HCT116 (cell line): ENCODE measurements at regions not wholly inside any gene's neighbourhood (a gene's known extent, or its start where the extent isn't known, plus 50 kb on each side); places are given as distances from the start of the nearest gene placed in this dataset.

ENCODE experiments used
- ATAC-seq: fragments of 200-7000 bp; cut with Tn5 transposase; 2 replicates; pipeline ENCODE4 v1.9.1; 2020; ENCODE audit warnings: mild to moderate bottlenecking, moderate library complexity
- BruUV-seq: library from RNA; stranded (reverse); fragments of 400-500 nt; replicated peaks from 2 replicates; lab custom pipeline; 2021; lab: Mats Ljungman, UMichigan
- CTCF ChIA-PET: fragments of 300-600 bp; sonication (Branson Sonifier 250); formaldehyde crosslinking; loops from one replicate; lab custom pipeline; 2021; ENCODE audit warnings: antibody characterized with exemption; lab: Charles Lee
- POLR2A ChIA-PET: fragments of 300-600, 350-600 bp; sonication (Branson Sonifier 250); formaldehyde crosslinking; loops from one replicate; lab custom pipeline; 2021; ENCODE audit warnings: antibody characterized with exemption; lab: Charles Lee
- RAD21 ChIA-PET, 2 experiments: fragments of 300-600 bp; sonication (Branson Sonifier 250); formaldehyde crosslinking; loops; one replicate each; lab custom pipeline; 2023; ENCODE audit warnings: low total read pairs in 2 of 2; ENCODE audit not compliant: uncharacterized antibody in 2 of 2, unreplicated experiment in 2 of 2, low non-redundant PET in 1 of 2; lab: Charles Lee
- DNase-seq: peaks from one replicate; pipeline ENCODE4 v3.0.0-alpha.2; 2010; ENCODE audit warnings: low read depth, low spot score
- H2AFZ ChIP-seq: fragments of 200-600 bp; shearing (Covaris generic), sonication (generic); 2 replicates; pipeline ENCODE4 v1.6.1; 2017; ENCODE audit warnings: low read depth, mixed run types, mixed read lengths, antibody characterized with exemption, low read length; ENCODE audit not compliant: poor library complexity, severe bottlenecking
- H3K27ac ChIP-seq: 2 replicates; pipeline ENCODE4 v1.5.1; 2012; ENCODE audit warnings: low read depth, low read length
- H3K27me3 ChIP-seq: fragments of 200-600 bp; sonication (generic); 2 replicates; pipeline ENCODE4 v1.6.1; 2016; ENCODE audit warnings: mixed run types, low read length, mixed read lengths; ENCODE audit not compliant: insufficient read depth
- H3K36me3 ChIP-seq, 2 experiments: fragments of 200-500 bp in 1 of 2; fragments of 200-600 bp in 1 of 2; sonication (Bioruptor generic) in 1 of 2; sonication (generic) in 1 of 2; 2 replicates each; pipeline versions ENCODE4 v1.5.1 to v1.6.1; 2014 to 2016; ENCODE audit warnings: low read length in 2 of 2, inconsistent platforms in 1 of 2, mixed read lengths in 1 of 2, mixed run types in 1 of 2; ENCODE audit not compliant: insufficient read depth in 2 of 2, control insufficient read depth in 1 of 2
- H3K4me1 ChIP-seq, 2 experiments: fragments of 200-600 bp in 1 of 2; sonication (generic) in 1 of 2; 2 replicates each; pipeline versions ENCODE4 v1.5.1 to v1.6.1; 2012 to 2017; ENCODE audit warnings: low read length in 2 of 2, inconsistent platforms in 1 of 2, mild to moderate bottlenecking in 1 of 2, mixed read lengths in 1 of 2, mixed run types in 1 of 2, moderate library complexity in 1 of 2; ENCODE audit not compliant: insufficient read depth in 2 of 2, control insufficient read depth in 1 of 2
- H3K4me2 ChIP-seq: fragments of 200-600 bp; sonication (generic); 2 replicates; pipeline ENCODE4 v1.6.1; 2017; ENCODE audit warnings: mixed run types, low read length, mixed read lengths
- H3K4me3 ChIP-seq, 2 experiments: fragments of 200-600 bp in 1 of 2; sonication (generic) in 1 of 2; replicated peaks in 1 of 2; 2 replicates each; pipeline ENCODE4 v1.5.1; 2011 to 2016; ENCODE audit warnings: low read length in 2 of 2, control low read depth in 1 of 2, low read depth in 1 of 2, mild to moderate bottlenecking in 1 of 2, mixed read lengths in 1 of 2, mixed run types in 1 of 2
- H3K79me2 ChIP-seq: fragments of 200-600 bp; sonication (generic); 2 replicates; pipeline ENCODE4 v1.6.1; 2017; ENCODE audit warnings: mild to moderate bottlenecking, mixed run types, low read length, moderate library complexity, mixed read lengths; ENCODE audit not compliant: insufficient read depth
- H3K9ac ChIP-seq: fragments of 200-600 bp; sonication (generic); 2 replicates; pipeline ENCODE4 v1.6.1; 2016; ENCODE audit warnings: low read length, mixed read lengths
- H3K9me2 ChIP-seq: fragments of 200-600 bp; sonication (generic), shearing (Covaris generic); 2 replicates; pipeline ENCODE4 v1.6.1; 2017; ENCODE audit warnings: mixed run types, mild to moderate bottlenecking, moderate library complexity; ENCODE audit not compliant: insufficient read depth
- H3K9me3 ChIP-seq, 2 experiments: fragments of 200-500 bp in 1 of 2; fragments of 200-600 bp in 1 of 2; sonication (Bioruptor generic) in 1 of 2; sonication (generic) in 1 of 2; 2 replicates each; pipeline ENCODE4 v1.6.1; 2014 to 2017; ENCODE audit warnings: low read length in 2 of 2, mixed read lengths in 2 of 2, inconsistent platforms in 1 of 2, low read depth in 1 of 2, mild to moderate bottlenecking in 1 of 2, mixed run types in 1 of 2, moderate library complexity in 1 of 2; ENCODE audit not compliant: control insufficient read depth in 1 of 2, insufficient read depth in 1 of 2
- H4K20me1 ChIP-seq: fragments of 200-600 bp; sonication (generic), shearing (Covaris generic); 2 replicates; pipeline ENCODE4 v1.6.1; 2017; ENCODE audit warnings: mixed run types, mild to moderate bottlenecking, moderate library complexity; ENCODE audit not compliant: insufficient read depth
- CBX3 ChIP-seq: IDR thresholded peaks from 2 replicates; pipeline ENCODE4 v1.6.1; 2012; ENCODE audit warnings: low read depth
- EGR1 ChIP-seq: IDR thresholded peaks from 2 replicates; pipeline ENCODE4 v1.6.1; 2012; ENCODE audit warnings: low read depth
- ELF1 ChIP-seq: IDR thresholded peaks from 2 replicates; pipeline ENCODE4 v1.6.1; 2012; ENCODE audit warnings: low read depth, borderline replicate concordance
- EZH2 ChIP-seq: fragments of 200-600 bp; sonication (generic); IDR thresholded peaks from 2 replicates; pipeline ENCODE4 v1.6.1; 2017; ENCODE audit warnings: antibody characterized with exemption, mixed run types
- FOSL1 ChIP-seq: IDR thresholded peaks from 2 replicates; pipeline ENCODE4 v1.6.1; 2012; ENCODE audit warnings: low read depth
- JUND ChIP-seq: IDR thresholded peaks from 2 replicates; pipeline ENCODE4 v1.6.1; 2012
- MAX ChIP-seq: IDR thresholded peaks from 2 replicates; pipeline ENCODE4 v1.6.1; 2012
- POLR2A ChIP-seq: IDR thresholded peaks from 2 replicates; pipeline ENCODE4 v1.7.0; 2011; ENCODE audit warnings: borderline replicate concordance; ENCODE audit not compliant: insufficient read depth, insufficient read length; ENCODE audit errors: extremely low read depth
- POLR2AphosphoS5 ChIP-seq: IDR thresholded peaks from 2 replicates; pipeline ENCODE4 v1.6.1; 2011; ENCODE audit warnings: mild to moderate bottlenecking, low read depth, low read length, moderate library complexity
- RAD21 ChIP-seq: IDR thresholded peaks from 2 replicates; pipeline ENCODE4 v1.6.1; 2012; ENCODE audit warnings: low read depth, mild to moderate bottlenecking
- REST ChIP-seq: IDR thresholded peaks from 2 replicates; pipeline ENCODE4 v1.6.1; 2012; ENCODE audit warnings: low read depth
- SIN3A ChIP-seq: IDR thresholded peaks from 2 replicates; pipeline ENCODE4 v1.6.1; 2012; ENCODE audit warnings: low read depth
- SP1 ChIP-seq: IDR thresholded peaks from 2 replicates; pipeline ENCODE4 v1.6.1; 2012; ENCODE audit warnings: low read depth
- SRF ChIP-seq: IDR thresholded peaks from 2 replicates; pipeline ENCODE4 v1.6.1; 2012; ENCODE audit warnings: low read depth
- TCF7L2 ChIP-seq: IDR thresholded peaks from 2 replicates; pipeline ENCODE4 v1.7.0; 2011; ENCODE audit warnings: borderline replicate concordance, inconsistent platforms; ENCODE audit not compliant: insufficient read depth, insufficient read length; ENCODE audit errors: extremely low read depth
- YY1 ChIP-seq: IDR thresholded peaks from 2 replicates; pipeline ENCODE4 v1.6.1; 2011; ENCODE audit warnings: low read length, low read depth, moderate library complexity, mild to moderate bottlenecking; ENCODE audit not compliant: insufficient replicate concordance; ENCODE audit errors: extremely low read depth
- ZFX ChIP-seq: fragments of 450-650 bp; IDR thresholded peaks from 2 replicates; pipeline ENCODE4 v1.6.1; 2017
- ZNF274 ChIP-seq: fragments of 200-500 bp; sonication (Bioruptor generic); IDR thresholded peaks from 2 replicates; pipeline ENCODE4 v1.6.1; 2014; ENCODE audit warnings: mild to moderate bottlenecking, low read depth, low read length, inconsistent platforms
- intact Hi-C: fragments of 100-400 bp; cut with micrococcal nuclease; formaldehyde crosslinking; loops from 2 replicates; pipeline ENCODE4 v1.10.0; 2022
- TF ChIP-seq, protein P1 (sequence below), 3 experiments: fragments of 200-600 bp in 1 of 3; sonication (generic) in 1 of 3; IDR thresholded peaks in 2 of 3; conservative IDR thresholded peaks in 1 of 3; 2 replicates each; pipeline ENCODE4 v1.5.1; 2012 to 2017; ENCODE audit warnings: low read depth in 2 of 3, low read length in 2 of 3, antibody characterized with exemption in 1 of 3, borderline replicate concordance in 1 of 3, control low read depth in 1 of 3, mild to moderate bottlenecking in 1 of 3, mixed read lengths in 1 of 3, mixed run types in 1 of 3, moderate library complexity in 1 of 3; ENCODE audit not compliant: insufficient read depth in 1 of 3
- TF ChIP-seq, protein P2 (sequence below): IDR thresholded peaks from 2 replicates; pipeline ENCODE4 v1.6.1; 2012

GRCh38 chr4:43458293-43458692 lies 565.8 kb downstream of the GRXCR1 start:
- H3K79me2 ChIP-seq: no peaks in the 10 kb centered on the region
- no peak overlapping the region for H3K4me3 ChIP-seq
- TF ChIP-seq EGR1 (no peak), MAX (no peak), ZFX (no peak), TCF7L2 (no peak), JUND (no peak), RAD21 (no peak), EZH2 (no peak), FOSL1 (no peak), SRF (no peak), POLR2A (no peak), SIN3A (no peak), ZNF274 (no peak), POLR2AphosphoS5 (no peak), YY1 (no peak), REST (no peak), SP1 (no peak), ELF1 (no peak), CBX3 (no peak)
- TF ChIP-seq, protein P1, sequence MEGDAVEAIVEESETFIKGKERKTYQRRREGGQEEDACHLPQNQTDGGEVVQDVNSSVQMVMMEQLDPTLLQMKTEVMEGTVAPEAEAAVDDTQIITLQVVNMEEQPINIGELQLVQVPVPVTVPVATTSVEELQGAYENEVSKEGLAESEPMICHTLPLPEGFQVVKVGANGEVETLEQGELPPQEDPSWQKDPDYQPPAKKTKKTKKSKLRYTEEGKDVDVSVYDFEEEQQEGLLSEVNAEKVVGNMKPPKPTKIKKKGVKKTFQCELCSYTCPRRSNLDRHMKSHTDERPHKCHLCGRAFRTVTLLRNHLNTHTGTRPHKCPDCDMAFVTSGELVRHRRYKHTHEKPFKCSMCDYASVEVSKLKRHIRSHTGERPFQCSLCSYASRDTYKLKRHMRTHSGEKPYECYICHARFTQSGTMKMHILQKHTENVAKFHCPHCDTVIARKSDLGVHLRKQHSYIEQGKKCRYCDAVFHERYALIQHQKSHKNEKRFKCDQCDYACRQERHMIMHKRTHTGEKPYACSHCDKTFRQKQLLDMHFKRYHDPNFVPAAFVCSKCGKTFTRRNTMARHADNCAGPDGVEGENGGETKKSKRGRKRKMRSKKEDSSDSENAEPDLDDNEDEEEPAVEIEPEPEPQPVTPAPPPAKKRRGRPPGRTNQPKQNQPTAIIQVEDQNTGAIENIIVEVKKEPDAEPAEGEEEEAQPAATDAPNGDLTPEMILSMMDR (IDR thresholded peaks at IDR 0.05 in 2 of 3, conservative IDR thresholded peaks at IDR 0.05 in 1 of 3; ENCODE audit: borderline replicate concordance in 1 of 3, insufficient read depth in 1 of 3, low read depth in 2 of 3, low read length in 2 of 3): no peak
- TF ChIP-seq, protein P2, sequence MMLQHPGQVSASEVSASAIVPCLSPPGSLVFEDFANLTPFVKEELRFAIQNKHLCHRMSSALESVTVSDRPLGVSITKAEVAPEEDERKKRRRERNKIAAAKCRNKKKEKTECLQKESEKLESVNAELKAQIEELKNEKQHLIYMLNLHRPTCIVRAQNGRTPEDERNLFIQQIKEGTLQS: no peak
- TF ChIP-seq, all 23 proteins: peak for 0
- ChIA-PET CTCF (no interaction called here), RAD21 (no interaction called here), POLR2A (no interaction called here)
- ATAC-seq: no peak
- no peak overlapping the region for H3K4me2 ChIP-seq
- no peaks in the 10 kb centered on the region for H3K27me3 ChIP-seq
- H2AFZ ChIP-seq: no peak overlapping the region
- no peaks in the 10 kb centered on the region for H3K9me2 ChIP-seq
- intact Hi-C loops: no loop called here
- no peak for DNase-seq
- no peaks in the 10 kb centered on the region for H3K36me3 ChIP-seq
- H4K20me1 ChIP-seq: no peaks in the 10 kb centered on the region
- no TSS peak for BruUV-seq
- no peak overlapping the region for H3K9ac ChIP-seq
- no peak overlapping the region for H3K27ac ChIP-seq
- H3K4me1 ChIP-seq: no peaks in the 10 kb centered on the region
- H3K9me3 ChIP-seq: peaks cover 5 to 15% of the 10 kb centered on the region in 2 experiments; a peak in 2 of 4 replicates
